22Rv1 (cell line): ENCODE measurements at regions not wholly inside any gene's neighbourhood (a gene's known extent, or its start where the extent isn't known, plus 50 kb on each side); places are given as distances from the start of the nearest gene placed in this dataset.

Experiments used
- CTCF ChIP-seq: fragments of 450-650 bp; IDR thresholded peaks from 2 replicates; pipeline ENCODE4 v1.5.1; 2017; ENCODE audit warnings: mild to moderate bottlenecking
- ZFX ChIP-seq: fragments of 450-650 bp; IDR thresholded peaks from 2 replicates; pipeline ENCODE4 v1.6.1; 2017; ENCODE audit warnings: antibody characterized with exemption, borderline replicate concordance

- no peak for TF ChIP-seq CTCF
- TF ChIP-seq ZFX = no peak
Measured at GRCh38 chr1:93739472-93739871, 57.8 kb upstream of the BCAR3 start.
